B cell (primary cell): ENCODE measurements at regions not wholly inside any gene's neighbourhood (a gene's known extent, or its start where the extent isn't known, plus 50 kb on each side); places are given as distances from the start of the nearest gene placed in this dataset.

Experiments used
- ATAC-seq: fragments of 200-7000 bp; cut with Tn5 transposase; one replicate; pipeline ENCODE4 v1.10.0; 2021; ENCODE audit warnings: low read depth, mild to moderate bottlenecking, moderate number of reproducible peaks, moderate library complexity
- CTCF ChIA-PET: fragments of 350-600 bp; sonication (Branson Sonifier 250); formaldehyde crosslinking; loops from one replicate; lab custom pipeline; 2021; ENCODE audit warnings: antibody characterized with exemption, inconsistent platforms; lab: Charles Lee
- POLR2A ChIA-PET: fragments of 350-600 bp; sonication (Branson Sonifier 250); formaldehyde crosslinking; loops from one replicate; lab custom pipeline; 2021; ENCODE audit warnings: antibody characterized with exemption; lab: Charles Lee
- DNase-seq: peaks from one replicate; pipeline ENCODE4 v3.0.0; 2013
- H2AFZ ChIP-seq: 2 replicates; pipeline ENCODE4 v1.6.1; 2012; ENCODE audit warnings: mild to moderate bottlenecking, low read depth, low read length; ENCODE audit not compliant: insufficient read depth, poor library complexity, severe bottlenecking
- H3K27ac ChIP-seq, 2 donors: 1 replicate in 1 of 2; 2 replicates in 1 of 2; pipeline ENCODE4 v1.5.1; 2012 to 2013; ENCODE audit warnings: low read length in 2 of 2, mild to moderate bottlenecking in 2 of 2, moderate library complexity in 1 of 2
- H3K27me3 ChIP-seq, 4 experiments: fragments of 200-600 bp in 1 of 4; sonication (generic) in 1 of 4; replicated peaks in 1 of 4; 1 replicate in 2 of 4; 2 replicates in 2 of 4; pipeline versions ENCODE4 v1.6.1 to v1.7.0; 2013 to 2016; ENCODE audit warnings: low read length in 3 of 4, mild to moderate bottlenecking in 2 of 4, mixed read lengths in 1 of 4, moderate library complexity in 1 of 4; ENCODE audit not compliant: insufficient read depth in 4 of 4, control insufficient read depth in 3 of 4; ENCODE audit errors: control extremely low read depth in 1 of 4
- H3K36me3 ChIP-seq, 2 experiments: replicated peaks in 1 of 2; 1 replicate in 1 of 2; 2 replicates in 1 of 2; pipeline versions ENCODE4 v1.6.1 to v1.7.1; 2013; ENCODE audit warnings: low read length in 1 of 2; ENCODE audit not compliant: insufficient read depth in 2 of 2, control insufficient read depth in 1 of 2; ENCODE audit errors: control extremely low read depth in 1 of 2, extremely low read depth in 1 of 2
- H3K4me1 ChIP-seq, 2 donors: fragments of 200-600 bp in 1 of 2; sonication (generic) in 1 of 2; 1 replicate in 1 of 2; 2 replicates in 1 of 2; pipeline versions ENCODE4 v1.5.1 to v1.6.1; 2013 to 2017; ENCODE audit warnings: low read length in 2 of 2; ENCODE audit not compliant: control insufficient read depth in 2 of 2, insufficient read depth in 2 of 2
- H3K4me2 ChIP-seq: replicated peaks from 2 replicates; pipeline ENCODE3; 2012; ENCODE audit warnings: mild to moderate bottlenecking, low read depth, low read length; ENCODE audit not compliant: poor library complexity, severe bottlenecking
- H3K4me3 ChIP-seq, 5 experiments: fragments of 200-600 bp in 1 of 5; sonication (generic) in 1 of 5; 1 replicate in 3 of 5; 2 replicates in 2 of 5; pipeline versions ENCODE4 v1.5.1 to v1.7.0; 2011 to 2016; ENCODE audit warnings: low read length in 4 of 5, mild to moderate bottlenecking in 4 of 5, low read depth in 2 of 5, control low read depth in 1 of 5, moderate library complexity in 1 of 5; ENCODE audit not compliant: insufficient read depth in 1 of 5; ENCODE audit errors: control extremely low read depth in 1 of 5, extremely low read depth in 1 of 5
- H3K79me2 ChIP-seq: fragments of 200-600 bp; sonication (generic); one replicate; pipeline ENCODE4 v1.6.0; 2016; ENCODE audit warnings: low read length; ENCODE audit not compliant: control insufficient read depth, insufficient read depth
- H3K9ac ChIP-seq: fragments of 200-600 bp; sonication (generic); 2 replicates; pipeline ENCODE4 v1.6.1; 2017; ENCODE audit warnings: mild to moderate bottlenecking, low read length, moderate library complexity
- H3K9me3 ChIP-seq, 3 donors: one replicate each; pipeline versions ENCODE4 v1.6.1 to v1.7.1; 2013; ENCODE audit warnings: low read length in 2 of 3; ENCODE audit not compliant: control insufficient read depth in 2 of 3, insufficient read depth in 1 of 3; ENCODE audit errors: control extremely low read depth in 1 of 3
- H4K20me1 ChIP-seq: 2 replicates; pipeline ENCODE4 v1.6.0; 2012; ENCODE audit warnings: mild to moderate bottlenecking, low read length; ENCODE audit not compliant: insufficient read depth, control insufficient read depth, poor library complexity, severe bottlenecking
- H3K27ac Mint-ChIP-seq: one replicate; pipeline ENCODE4 v1.8.0; 2021; ENCODE audit warnings: mixed read lengths
- H3K27me3 Mint-ChIP-seq: one replicate; pipeline ENCODE4 v1.8.0; 2021; ENCODE audit warnings: mixed read lengths
- H3K4me1 Mint-ChIP-seq: one replicate; pipeline ENCODE4 v1.8.0; 2021; ENCODE audit warnings: mixed read lengths
- H3K4me3 Mint-ChIP-seq: one replicate; pipeline ENCODE4 v1.8.0; 2021; ENCODE audit warnings: mixed read lengths
- H3K9me3 Mint-ChIP-seq: one replicate; pipeline ENCODE4 v1.8.0; 2022; ENCODE audit warnings: mixed read lengths; ENCODE audit not compliant: insufficient read depth
- EZH2 ChIP-seq: IDR thresholded peaks from 2 replicates; pipeline ENCODE4 v1.6.1; 2012; ENCODE audit warnings: borderline replicate concordance, low read depth, mild to moderate bottlenecking, moderate library complexity, low read length; ENCODE audit not compliant: insufficient read depth, poor library complexity, severe bottlenecking
- WGBS: methylation state at CpG from one replicate; pipeline ENCODE4 v1.1.5; 2013; ENCODE audit warnings: missing lambda C conversion rate; ENCODE audit not compliant: insufficient coverage; 5-methylcytosine and 5-hydroxymethylcytosine counted together
- intact Hi-C: fragments of 100-400 bp; cut with micrococcal nuclease; formaldehyde crosslinking; loops from one replicate; pipeline ENCODE4 v1.10.0; 2022
- TF ChIP-seq, protein P1 (sequence below): fragments of 200-600 bp; IDR thresholded peaks from one replicate; pipeline ENCODE4 v1.8.0; 2022; ENCODE audit warnings: antibody characterized with exemption, mild to moderate bottlenecking

DNA sequence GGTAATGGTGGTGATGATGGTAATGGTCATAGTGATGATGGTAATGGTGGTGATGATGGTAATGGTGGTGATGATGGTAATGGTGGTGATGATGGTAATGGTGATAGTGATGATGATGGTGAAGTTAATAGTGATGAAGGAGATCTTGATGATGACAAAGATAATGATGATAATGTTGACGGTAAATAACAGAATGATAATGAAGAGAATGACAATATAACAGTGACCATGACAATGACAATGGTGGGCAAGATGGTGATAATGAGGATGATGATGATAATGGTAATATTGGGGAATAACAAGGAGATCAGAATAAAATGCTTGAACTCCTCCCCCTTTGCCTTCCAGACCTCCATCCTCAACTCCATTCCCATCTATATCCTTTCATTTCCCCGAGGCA is 233.3 kb upstream of the SFSWAP start:
- no peak overlapping the region for H3K27ac Mint-ChIP-seq

GRCh38 chr12:131478468-131478867 is 232.4 kb upstream of the SFSWAP start:
- Histone ChIP-seq H2AFZ (no peak overlapping the region), H3K9me3 (peaks cover 0 to 3% (median 0%) of the 10 kb centered on the region in 3 donors), H3K9ac (no peak overlapping the region), H3K4me2 (no peak overlapping the region), H3K27me3 (peaks cover 0 to 5% (median 0%) of the 10 kb centered on the region in 4 experiments), H3K4me1 (no peaks in the 10 kb centered on the region), H3K36me3 (no peaks in the 10 kb centered on the region), H3K4me3 (no peak overlapping the region), H3K79me2 (no peaks in the 10 kb centered on the region), H3K27ac (no peak overlapping the region), H4K20me1 (no peaks in the 10 kb centered on the region)
- H3K4me3 Mint-ChIP-seq = no peak overlapping the region
- ChIA-PET POLR2A (no interaction called here), CTCF (no interaction called here)
- no peak for ATAC-seq
- WGBS = no CpG with 5 or more reads among the region's 3 CpGs
- no peaks in the 10 kb centered on the region for H3K9me3 Mint-ChIP-seq
- intact Hi-C loops = no loop called here
- H3K4me1 Mint-ChIP-seq = no peaks in the 10 kb centered on the region
- TF ChIP-seq, protein P1, sequence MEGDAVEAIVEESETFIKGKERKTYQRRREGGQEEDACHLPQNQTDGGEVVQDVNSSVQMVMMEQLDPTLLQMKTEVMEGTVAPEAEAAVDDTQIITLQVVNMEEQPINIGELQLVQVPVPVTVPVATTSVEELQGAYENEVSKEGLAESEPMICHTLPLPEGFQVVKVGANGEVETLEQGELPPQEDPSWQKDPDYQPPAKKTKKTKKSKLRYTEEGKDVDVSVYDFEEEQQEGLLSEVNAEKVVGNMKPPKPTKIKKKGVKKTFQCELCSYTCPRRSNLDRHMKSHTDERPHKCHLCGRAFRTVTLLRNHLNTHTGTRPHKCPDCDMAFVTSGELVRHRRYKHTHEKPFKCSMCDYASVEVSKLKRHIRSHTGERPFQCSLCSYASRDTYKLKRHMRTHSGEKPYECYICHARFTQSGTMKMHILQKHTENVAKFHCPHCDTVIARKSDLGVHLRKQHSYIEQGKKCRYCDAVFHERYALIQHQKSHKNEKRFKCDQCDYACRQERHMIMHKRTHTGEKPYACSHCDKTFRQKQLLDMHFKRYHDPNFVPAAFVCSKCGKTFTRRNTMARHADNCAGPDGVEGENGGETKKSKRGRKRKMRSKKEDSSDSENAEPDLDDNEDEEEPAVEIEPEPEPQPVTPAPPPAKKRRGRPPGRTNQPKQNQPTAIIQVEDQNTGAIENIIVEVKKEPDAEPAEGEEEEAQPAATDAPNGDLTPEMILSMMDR = no peak
- TF ChIP-seq EZH2 = no peak
- H3K27me3 Mint-ChIP-seq = peaks cover 13% of the 10 kb centered on the region
- DNase-seq = no peak
- no peak overlapping the region for H3K27ac Mint-ChIP-seq

More for the DNA sequence above, 233.3 kb upstream of the SFSWAP start:
- peaks cover 10% of the 10 kb centered on the region for H3K27me3 Mint-ChIP-seq
- Histone ChIP-seq H3K9ac (no peak overlapping the region), H2AFZ (no peak overlapping the region), H3K27me3 (peaks cover 0 to 7% (median 0%) of the 10 kb centered on the region in 4 experiments), H3K27ac (no peak overlapping the region), H3K4me3 (no peak overlapping the region), H3K36me3 (no peaks in the 10 kb centered on the region), H3K4me1 (no peaks in the 10 kb centered on the region), H3K4me2 (no peak overlapping the region), H3K79me2 (no peaks in the 10 kb centered on the region), H4K20me1 (no peaks in the 10 kb centered on the region), H3K9me3 (peaks cover 0 to 3% (median 0%) of the 10 kb centered on the region in 3 donors)
- no peaks in the 10 kb centered on the region for H3K9me3 Mint-ChIP-seq
- DNase-seq (no peak), ATAC-seq (no peak)
- ChIA-PET CTCF (no interaction called here), POLR2A (no interaction called here)
- no peaks in the 10 kb centered on the region for H3K4me1 Mint-ChIP-seq
- intact Hi-C loops = no loop called here
- no peak overlapping the region for H3K4me3 Mint-ChIP-seq
- WGBS = 100% methylated on average over 1 of the region's 2 CpGs
- TF ChIP-seq, protein P1 = no peak
- TF ChIP-seq EZH2 = no peak
